HEK293 (cell line): ENCODE measurements at regions not wholly inside any gene's neighbourhood (a gene's known extent, or its start where the extent isn't known, plus 50 kb on each side); places are given as distances from the start of the nearest gene placed in this dataset.

ENCODE experiments used
- CTCF ChIA-PET: fragments of 350-600 bp; formaldehyde crosslinking; extraction: SDS; loops from one replicate; lab custom pipeline; 2021; ENCODE audit warnings: antibody characterized with exemption; lab: Yijun Ruan, JAX
- POLR2A ChIA-PET: fragments of 300-600 bp; formaldehyde crosslinking; extraction: SDS; loops from one replicate; lab custom pipeline; 2020; ENCODE audit warnings: antibody characterized with exemption, inconsistent platforms; lab: Yijun Ruan, JAX
- H3K27ac ChIP-seq: fragments of 200-500 bp; sonication (Bioruptor generic); 2 replicates; pipeline ENCODE4 v1.5.1; 2014; ENCODE audit warnings: low read depth, low read length, control low read depth, inconsistent platforms; ENCODE audit errors: extremely low read depth
- H3K36me3 ChIP-seq, 2 experiments: fragments of 200-500 bp in 1 of 2; sonication (Bioruptor generic) in 1 of 2; 1 replicate in 1 of 2; 2 replicates in 1 of 2; pipeline ENCODE4 v1.5.1; 2014 to 2017; ENCODE audit warnings: inconsistent platforms in 2 of 2, low read length in 2 of 2; ENCODE audit not compliant: control insufficient read depth in 2 of 2, insufficient read depth in 1 of 2
- H3K4me1 ChIP-seq: fragments of 200-500 bp; sonication (Bioruptor generic); 2 replicates; pipeline ENCODE4 v1.5.1; 2014; ENCODE audit warnings: mild to moderate bottlenecking, low read length, inconsistent platforms; ENCODE audit not compliant: control insufficient read depth, insufficient read depth
- H3K4me3 ChIP-seq: 2 replicates; pipeline ENCODE4 v1.5.1; 2011; ENCODE audit warnings: low read depth, mild to moderate bottlenecking, control low read depth, low read length, moderate library complexity
- H3K9me3 ChIP-seq: fragments of 200-500 bp; sonication (Bioruptor generic); 2 replicates; pipeline ENCODE4 v1.5.1; 2014; ENCODE audit warnings: low read depth, low read length, inconsistent platforms; ENCODE audit not compliant: control insufficient read depth, insufficient read depth
- GLI4 ChIP-seq: fragments of 450-650 bp; formaldehyde crosslinking; IDR thresholded peaks from 2 replicates; pipeline ENCODE4 v1.5.1; 2016; ENCODE audit warnings: missing biosample characterization, missing genetic modification characterization
- OVOL3 ChIP-seq: fragments of 450-650 bp; formaldehyde crosslinking; IDR thresholded peaks from 2 replicates; pipeline ENCODE4 v1.5.1; 2016; ENCODE audit warnings: missing biosample characterization, missing genetic modification characterization
- SP3 ChIP-seq: fragments of 450-650 bp; formaldehyde crosslinking; IDR thresholded peaks from 2 replicates; pipeline ENCODE4 v1.5.1; 2016; ENCODE audit warnings: missing biosample characterization, missing genetic modification characterization
- TRIM28 ChIP-seq: IDR thresholded peaks from 2 replicates; pipeline ENCODE4 v1.6.1; 2011; ENCODE audit warnings: low read length, control low read depth, borderline replicate concordance
- ZBTB1 ChIP-seq: fragments of 450-650 bp; formaldehyde crosslinking; IDR thresholded peaks from 2 replicates; pipeline ENCODE4 v1.5.1; 2016; ENCODE audit warnings: missing biosample characterization, missing genetic modification characterization
- ZNF146 ChIP-seq: fragments of 450-650 bp; formaldehyde crosslinking; IDR thresholded peaks from 2 replicates; pipeline ENCODE4 v1.5.1; 2016; ENCODE audit warnings: missing biosample characterization, missing genetic modification characterization
- ZNF157 ChIP-seq: fragments of 450-650 bp; formaldehyde crosslinking; IDR thresholded peaks from 2 replicates; pipeline ENCODE4 v1.5.1; 2016; ENCODE audit warnings: missing biosample characterization, missing genetic modification characterization
- ZNF169 ChIP-seq: fragments of 450-650 bp; formaldehyde crosslinking; IDR thresholded peaks from 2 replicates; pipeline ENCODE4 v1.5.1; 2016; ENCODE audit warnings: missing biosample characterization, missing genetic modification characterization
- ZNF23 ChIP-seq: fragments of 450-650 bp; formaldehyde crosslinking; IDR thresholded peaks from 2 replicates; pipeline ENCODE4 v1.5.1; 2016; ENCODE audit warnings: missing biosample characterization, missing genetic modification characterization, borderline replicate concordance
- ZNF239 ChIP-seq: fragments of 450-650 bp; formaldehyde crosslinking; IDR thresholded peaks from 2 replicates; pipeline ENCODE4 v1.5.1; 2016; ENCODE audit warnings: missing biosample characterization, missing genetic modification characterization
- ZNF335 ChIP-seq: fragments of 450-650 bp; formaldehyde crosslinking; conservative IDR thresholded peaks from 2 replicates; pipeline ENCODE4 v1.5.1; 2016; ENCODE audit warnings: missing biosample characterization, missing genetic modification characterization
- TF ChIP-seq, protein P1 (sequence below): fragments of 450-650 bp; formaldehyde crosslinking; IDR thresholded peaks from 2 replicates; pipeline ENCODE4 v1.5.1; 2016; ENCODE audit warnings: missing biosample characterization, missing genetic modification characterization
- TF ChIP-seq, protein P2 (sequence below): fragments of 450-650 bp; formaldehyde crosslinking; IDR thresholded peaks from 2 replicates; pipeline ENCODE4 v1.5.1; 2016; ENCODE audit warnings: missing biosample characterization, missing genetic modification characterization, low read depth
- TF ChIP-seq, protein P3 (sequence below): fragments of 450-650 bp; formaldehyde crosslinking; IDR thresholded peaks from 2 replicates; pipeline ENCODE4 v1.5.1; 2017; ENCODE audit warnings: missing biosample characterization, missing genetic modification characterization
- TF ChIP-seq, protein P4 (sequence below): fragments of 450-650 bp; formaldehyde crosslinking; IDR thresholded peaks from 2 replicates; pipeline ENCODE4 v1.5.1; 2016; ENCODE audit warnings: missing biosample characterization, missing genetic modification characterization
- TF ChIP-seq, protein P5 (sequence below): fragments of 450-650 bp; formaldehyde crosslinking; IDR thresholded peaks from 2 replicates; pipeline ENCODE4 v1.5.1; 2016; ENCODE audit warnings: missing biosample characterization, missing genetic modification characterization
- TF ChIP-seq, protein P6 (sequence below): fragments of 450-650 bp; formaldehyde crosslinking; IDR thresholded peaks from 2 replicates; pipeline ENCODE4 v1.5.1; 2017; ENCODE audit warnings: missing biosample characterization, missing genetic modification characterization

DNA sequence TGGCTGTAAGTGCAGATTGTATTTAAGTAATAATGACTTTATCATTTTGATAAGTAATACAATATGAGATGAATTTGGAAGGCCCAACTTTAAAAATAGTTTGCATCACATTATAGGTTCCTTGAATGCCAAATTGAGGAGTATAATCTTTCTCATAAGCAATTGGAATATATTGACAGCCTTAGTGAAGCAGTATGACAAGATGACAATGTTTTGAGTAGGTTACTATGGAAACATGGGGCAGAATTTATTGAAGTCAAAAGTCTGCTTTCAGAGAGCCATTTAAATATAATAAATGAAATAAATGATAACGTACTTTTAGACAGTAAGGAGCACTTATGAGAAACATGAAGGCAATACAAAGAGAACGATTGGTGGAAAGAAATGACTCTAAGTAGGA lies 776.4 kb downstream of the TECRL start:
- no peak overlapping the region for H3K4me3 ChIP-seq
- no peaks in the 10 kb centered on the region for H3K9me3 ChIP-seq
- TF ChIP-seq ZNF146 (tag by site-specific recombination) (no peak), ZBTB1 (tag by site-specific recombination) (no peak), ZNF169 (tag by site-specific recombination) (no peak), TRIM28 (no peak), OVOL3 (tag by site-specific recombination) (no peak)
- TF ChIP-seq, protein P1, sequence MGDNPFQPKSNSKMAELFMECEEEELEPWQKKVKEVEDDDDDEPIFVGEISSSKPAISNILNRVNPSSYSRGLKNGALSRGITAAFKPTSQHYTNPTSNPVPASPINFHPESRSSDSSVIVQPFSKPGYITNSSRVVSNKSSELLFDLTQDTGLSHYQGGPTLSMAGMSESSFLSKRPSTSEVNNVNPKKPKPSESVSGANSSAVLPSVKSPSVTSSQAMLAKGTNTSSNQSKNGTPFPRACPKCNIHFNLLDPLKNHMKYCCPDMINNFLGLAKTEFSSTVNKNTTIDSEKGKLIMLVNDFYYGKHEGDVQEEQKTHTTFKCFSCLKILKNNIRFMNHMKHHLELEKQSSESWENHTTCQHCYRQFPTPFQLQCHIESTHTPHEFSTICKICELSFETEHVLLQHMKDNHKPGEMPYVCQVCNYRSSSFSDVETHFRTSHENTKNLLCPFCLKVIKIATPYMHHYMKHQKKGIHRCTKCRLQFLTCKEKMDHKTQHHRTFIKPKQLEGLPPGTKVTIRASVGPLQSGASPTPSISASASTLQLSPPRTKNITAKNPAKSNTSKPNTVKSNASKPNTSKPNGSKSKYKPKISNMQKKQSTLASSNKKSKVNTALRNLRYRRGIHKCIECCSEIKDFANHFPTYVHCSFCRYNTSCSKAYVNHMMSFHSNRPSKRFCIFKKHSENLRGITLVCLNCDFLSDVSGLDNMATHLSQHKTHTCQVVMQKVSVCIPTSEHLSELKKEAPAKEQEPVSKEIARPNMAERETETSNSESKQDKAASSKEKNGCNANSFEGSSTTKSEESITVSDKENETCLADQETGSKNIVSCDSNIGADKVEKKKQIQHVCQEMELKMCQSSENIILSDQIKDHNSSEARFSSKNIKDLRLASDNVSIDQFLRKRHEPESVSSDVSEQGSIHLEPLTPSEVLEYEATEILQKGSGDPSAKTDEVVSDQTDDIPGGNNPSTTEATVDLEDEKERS: no peak
- TF ChIP-seq, protein P2, sequence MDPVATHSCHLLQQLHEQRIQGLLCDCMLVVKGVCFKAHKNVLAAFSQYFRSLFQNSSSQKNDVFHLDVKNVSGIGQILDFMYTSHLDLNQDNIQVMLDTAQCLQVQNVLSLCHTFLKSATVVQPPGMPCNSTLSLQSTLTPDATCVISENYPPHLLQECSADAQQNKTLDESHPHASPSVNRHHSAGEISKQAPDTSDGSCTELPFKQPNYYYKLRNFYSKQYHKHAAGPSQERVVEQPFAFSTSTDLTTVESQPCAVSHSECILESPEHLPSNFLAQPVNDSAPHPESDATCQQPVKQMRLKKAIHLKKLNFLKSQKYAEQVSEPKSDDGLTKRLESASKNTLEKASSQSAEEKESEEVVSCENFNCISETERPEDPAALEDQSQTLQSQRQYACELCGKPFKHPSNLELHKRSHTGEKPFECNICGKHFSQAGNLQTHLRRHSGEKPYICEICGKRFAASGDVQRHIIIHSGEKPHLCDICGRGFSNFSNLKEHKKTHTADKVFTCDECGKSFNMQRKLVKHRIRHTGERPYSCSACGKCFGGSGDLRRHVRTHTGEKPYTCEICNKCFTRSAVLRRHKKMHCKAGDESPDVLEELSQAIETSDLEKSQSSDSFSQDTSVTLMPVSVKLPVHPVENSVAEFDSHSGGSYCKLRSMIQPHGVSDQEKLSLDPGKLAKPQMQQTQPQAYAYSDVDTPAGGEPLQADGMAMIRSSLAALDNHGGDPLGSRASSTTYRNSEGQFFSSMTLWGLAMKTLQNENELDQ (tag by site-specific recombination): no peak
- no peak overlapping the region for H3K27ac ChIP-seq
- ChIA-PET POLR2A (no interaction called here), CTCF (no interaction called here)
- H3K4me1 ChIP-seq: no peaks in the 10 kb centered on the region
- no peaks in the 10 kb centered on the region for H3K36me3 ChIP-seq

DNA sequence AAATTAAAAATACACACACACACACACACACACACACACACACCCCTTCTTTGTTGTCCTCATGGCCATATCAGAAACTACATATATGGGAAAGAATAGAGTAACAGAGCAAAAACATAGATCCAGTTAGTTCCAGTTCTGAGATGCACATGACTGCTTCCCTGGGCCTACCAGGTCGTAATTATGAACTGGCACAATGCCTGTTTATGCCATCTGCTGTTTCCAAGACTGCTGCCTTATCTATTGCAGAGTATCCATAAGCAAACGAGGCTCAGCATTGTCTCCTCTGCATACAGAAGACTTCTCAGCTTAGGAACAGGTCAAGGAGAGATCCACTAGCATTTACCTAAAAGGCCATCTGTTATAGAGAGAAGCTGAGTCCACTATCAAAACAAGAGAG lies 789.0 kb downstream of the TECRL start:
- Histone ChIP-seq H3K4me3 (no peak overlapping the region), H3K36me3 (no peaks in the 10 kb centered on the region), H3K4me1 (no peaks in the 10 kb centered on the region)
- ChIA-PET CTCF (no interaction called here), POLR2A (no interaction called here)
- TF ChIP-seq ZNF157: no peak
- TF ChIP-seq, protein P3, sequence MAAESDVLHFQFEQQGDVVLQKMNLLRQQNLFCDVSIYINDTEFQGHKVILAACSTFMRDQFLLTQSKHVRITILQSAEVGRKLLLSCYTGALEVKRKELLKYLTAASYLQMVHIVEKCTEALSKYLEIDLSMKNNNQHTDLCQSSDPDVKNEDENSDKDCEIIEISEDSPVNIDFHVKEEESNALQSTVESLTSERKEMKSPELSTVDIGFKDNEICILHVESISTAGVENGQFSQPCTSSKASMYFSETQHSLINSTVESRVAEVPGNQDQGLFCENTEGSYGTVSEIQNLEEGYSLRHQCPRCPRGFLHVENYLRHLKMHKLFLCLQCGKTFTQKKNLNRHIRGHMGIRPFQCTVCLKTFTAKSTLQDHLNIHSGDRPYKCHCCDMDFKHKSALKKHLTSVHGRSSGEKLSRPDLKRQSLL (tag by site-specific recombination): no peak
- TF ChIP-seq ZNF23: no peak
- no peak for TF ChIP-seq ZNF239 (tag by site-specific recombination)
- TF ChIP-seq SP3: no peak
- no peak for TF ChIP-seq GLI4 (tag by site-specific recombination)
- TF ChIP-seq ZNF335: no peak
- TF ChIP-seq, protein P4, sequence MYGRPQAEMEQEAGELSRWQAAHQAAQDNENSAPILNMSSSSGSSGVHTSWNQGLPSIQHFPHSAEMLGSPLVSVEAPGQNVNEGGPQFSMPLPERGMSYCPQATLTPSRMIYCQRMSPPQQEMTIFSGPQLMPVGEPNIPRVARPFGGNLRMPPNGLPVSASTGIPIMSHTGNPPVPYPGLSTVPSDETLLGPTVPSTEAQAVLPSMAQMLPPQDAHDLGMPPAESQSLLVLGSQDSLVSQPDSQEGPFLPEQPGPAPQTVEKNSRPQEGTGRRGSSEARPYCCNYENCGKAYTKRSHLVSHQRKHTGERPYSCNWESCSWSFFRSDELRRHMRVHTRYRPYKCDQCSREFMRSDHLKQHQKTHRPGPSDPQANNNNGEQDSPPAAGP: no peak
- TF ChIP-seq, protein P5, sequence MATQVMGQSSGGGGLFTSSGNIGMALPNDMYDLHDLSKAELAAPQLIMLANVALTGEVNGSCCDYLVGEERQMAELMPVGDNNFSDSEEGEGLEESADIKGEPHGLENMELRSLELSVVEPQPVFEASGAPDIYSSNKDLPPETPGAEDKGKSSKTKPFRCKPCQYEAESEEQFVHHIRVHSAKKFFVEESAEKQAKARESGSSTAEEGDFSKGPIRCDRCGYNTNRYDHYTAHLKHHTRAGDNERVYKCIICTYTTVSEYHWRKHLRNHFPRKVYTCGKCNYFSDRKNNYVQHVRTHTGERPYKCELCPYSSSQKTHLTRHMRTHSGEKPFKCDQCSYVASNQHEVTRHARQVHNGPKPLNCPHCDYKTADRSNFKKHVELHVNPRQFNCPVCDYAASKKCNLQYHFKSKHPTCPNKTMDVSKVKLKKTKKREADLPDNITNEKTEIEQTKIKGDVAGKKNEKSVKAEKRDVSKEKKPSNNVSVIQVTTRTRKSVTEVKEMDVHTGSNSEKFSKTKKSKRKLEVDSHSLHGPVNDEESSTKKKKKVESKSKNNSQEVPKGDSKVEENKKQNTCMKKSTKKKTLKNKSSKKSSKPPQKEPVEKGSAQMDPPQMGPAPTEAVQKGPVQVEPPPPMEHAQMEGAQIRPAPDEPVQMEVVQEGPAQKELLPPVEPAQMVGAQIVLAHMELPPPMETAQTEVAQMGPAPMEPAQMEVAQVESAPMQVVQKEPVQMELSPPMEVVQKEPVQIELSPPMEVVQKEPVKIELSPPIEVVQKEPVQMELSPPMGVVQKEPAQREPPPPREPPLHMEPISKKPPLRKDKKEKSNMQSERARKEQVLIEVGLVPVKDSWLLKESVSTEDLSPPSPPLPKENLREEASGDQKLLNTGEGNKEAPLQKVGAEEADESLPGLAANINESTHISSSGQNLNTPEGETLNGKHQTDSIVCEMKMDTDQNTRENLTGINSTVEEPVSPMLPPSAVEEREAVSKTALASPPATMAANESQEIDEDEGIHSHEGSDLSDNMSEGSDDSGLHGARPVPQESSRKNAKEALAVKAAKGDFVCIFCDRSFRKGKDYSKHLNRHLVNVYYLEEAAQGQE: no peak
- TF ChIP-seq, protein P6, sequence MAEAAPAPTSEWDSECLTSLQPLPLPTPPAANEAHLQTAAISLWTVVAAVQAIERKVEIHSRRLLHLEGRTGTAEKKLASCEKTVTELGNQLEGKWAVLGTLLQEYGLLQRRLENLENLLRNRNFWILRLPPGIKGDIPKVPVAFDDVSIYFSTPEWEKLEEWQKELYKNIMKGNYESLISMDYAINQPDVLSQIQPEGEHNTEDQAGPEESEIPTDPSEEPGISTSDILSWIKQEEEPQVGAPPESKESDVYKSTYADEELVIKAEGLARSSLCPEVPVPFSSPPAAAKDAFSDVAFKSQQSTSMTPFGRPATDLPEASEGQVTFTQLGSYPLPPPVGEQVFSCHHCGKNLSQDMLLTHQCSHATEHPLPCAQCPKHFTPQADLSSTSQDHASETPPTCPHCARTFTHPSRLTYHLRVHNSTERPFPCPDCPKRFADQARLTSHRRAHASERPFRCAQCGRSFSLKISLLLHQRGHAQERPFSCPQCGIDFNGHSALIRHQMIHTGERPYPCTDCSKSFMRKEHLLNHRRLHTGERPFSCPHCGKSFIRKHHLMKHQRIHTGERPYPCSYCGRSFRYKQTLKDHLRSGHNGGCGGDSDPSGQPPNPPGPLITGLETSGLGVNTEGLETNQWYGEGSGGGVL: no peak
- TF ChIP-seq, all 188 proteins: peak for 0
- H3K27ac ChIP-seq: no peak overlapping the region
- no peaks in the 10 kb centered on the region for H3K9me3 ChIP-seq
